Loucy (cell line): ENCODE measurements at regions not wholly inside any gene's neighbourhood (a gene's known extent, or its start where the extent isn't known, plus 50 kb on each side); places are given as distances from the start of the nearest gene placed in this dataset.

ENCODE experiments used
- CTCF ChIP-seq: fragments of 200-600 bp; sonication (generic); conservative IDR thresholded peaks from 2 replicates; pipeline ENCODE4 v1.5.1; 2014; ENCODE audit warnings: mild to moderate bottlenecking, antibody characterized with exemption, low read length
- EZH2phosphoT487 ChIP-seq: fragments of 200-600 bp; IDR thresholded peaks from 2 replicates; pipeline ENCODE4 v1.6.1; 2018; ENCODE audit warnings: antibody characterized with exemption, mild to moderate bottlenecking, moderate library complexity, borderline replicate concordance

- TF ChIP-seq CTCF = no peak
- TF ChIP-seq EZH2phosphoT487 = no peak
These were observed 77.5 kb upstream of the FBN2 start for GRCh38 chr5:128615578-128615977.
